ENCODE measurements at regions not wholly inside any gene's neighbourhood (a gene's known extent, or its start where the extent isn't known, plus 50 kb on each side); places are given as distances from the start of the nearest gene placed in this dataset.

DNA sequence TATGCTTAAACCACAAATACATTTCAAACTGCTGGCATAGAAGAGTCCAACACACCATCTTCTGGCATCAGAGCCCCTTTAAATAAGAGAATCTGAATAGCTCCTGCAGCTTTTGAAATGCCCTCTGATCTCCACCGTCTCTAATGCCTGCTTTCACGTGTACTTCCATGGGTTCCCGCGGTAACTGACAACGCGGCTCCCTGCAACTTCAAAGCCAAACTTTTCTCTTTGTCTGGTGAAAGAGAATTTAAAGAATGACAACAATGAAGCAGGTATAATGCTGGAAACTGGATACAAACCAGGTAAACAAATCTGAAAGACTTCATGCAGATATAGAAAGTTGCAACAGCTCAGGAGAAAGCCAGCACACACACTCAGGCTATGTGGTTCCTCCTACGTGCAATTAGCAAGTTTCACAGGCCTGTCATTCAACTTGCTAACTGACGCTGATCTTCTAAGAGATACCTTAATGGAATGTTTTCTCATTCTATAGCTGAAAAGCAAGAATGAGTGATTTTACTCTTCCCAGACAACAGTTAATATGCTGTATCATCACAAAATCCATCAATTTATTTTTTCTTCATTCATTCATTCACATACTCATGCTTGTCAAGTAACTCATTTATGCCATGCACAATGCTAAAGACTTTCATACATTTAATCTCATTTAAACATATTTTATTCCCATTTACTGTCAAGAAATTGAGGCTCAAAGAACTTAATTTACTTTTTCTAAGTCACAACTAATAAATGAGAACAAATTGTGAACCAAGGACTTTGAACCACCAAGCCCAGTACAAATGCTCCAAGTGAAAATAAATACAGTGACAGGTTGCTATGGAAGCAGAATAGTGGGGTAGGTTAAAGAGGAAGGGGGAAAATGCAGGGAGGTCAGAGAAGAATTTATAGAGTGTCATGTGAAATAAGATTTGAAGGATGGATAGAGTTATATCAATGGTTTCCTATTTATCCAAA is 202.7 kb upstream of the SNX7 start:
- no peak overlapping the region for H3K27ac ChIP-seq
- 30 to 34% methylated on average over 8 of the region's 8 CpGs for WGBS, 2 donors
- intact Hi-C loops (cut with DNase I; ENCODE audit: low total_unique reads): no loop called here
- TF ChIP-seq, protein P1, sequence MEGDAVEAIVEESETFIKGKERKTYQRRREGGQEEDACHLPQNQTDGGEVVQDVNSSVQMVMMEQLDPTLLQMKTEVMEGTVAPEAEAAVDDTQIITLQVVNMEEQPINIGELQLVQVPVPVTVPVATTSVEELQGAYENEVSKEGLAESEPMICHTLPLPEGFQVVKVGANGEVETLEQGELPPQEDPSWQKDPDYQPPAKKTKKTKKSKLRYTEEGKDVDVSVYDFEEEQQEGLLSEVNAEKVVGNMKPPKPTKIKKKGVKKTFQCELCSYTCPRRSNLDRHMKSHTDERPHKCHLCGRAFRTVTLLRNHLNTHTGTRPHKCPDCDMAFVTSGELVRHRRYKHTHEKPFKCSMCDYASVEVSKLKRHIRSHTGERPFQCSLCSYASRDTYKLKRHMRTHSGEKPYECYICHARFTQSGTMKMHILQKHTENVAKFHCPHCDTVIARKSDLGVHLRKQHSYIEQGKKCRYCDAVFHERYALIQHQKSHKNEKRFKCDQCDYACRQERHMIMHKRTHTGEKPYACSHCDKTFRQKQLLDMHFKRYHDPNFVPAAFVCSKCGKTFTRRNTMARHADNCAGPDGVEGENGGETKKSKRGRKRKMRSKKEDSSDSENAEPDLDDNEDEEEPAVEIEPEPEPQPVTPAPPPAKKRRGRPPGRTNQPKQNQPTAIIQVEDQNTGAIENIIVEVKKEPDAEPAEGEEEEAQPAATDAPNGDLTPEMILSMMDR (IDR thresholded peaks at IDR 0.05): no peak
- no peak for TF ChIP-seq POLR2A (IDR thresholded peaks at IDR 0.05)
- H3K4me1 ChIP-seq: no peaks in the 10 kb centered on the region
- H3K36me3 ChIP-seq (ENCODE audit: low read depth, missing control alignments): no peaks in the 10 kb centered on the region
- no peak for DNase-seq
- H3K4me3 ChIP-seq: no peak overlapping the region
- H3K9me3 ChIP-seq: no peaks in the 10 kb centered on the region
- no peaks in the 10 kb centered on the region for H3K27me3 ChIP-seq

DNA sequence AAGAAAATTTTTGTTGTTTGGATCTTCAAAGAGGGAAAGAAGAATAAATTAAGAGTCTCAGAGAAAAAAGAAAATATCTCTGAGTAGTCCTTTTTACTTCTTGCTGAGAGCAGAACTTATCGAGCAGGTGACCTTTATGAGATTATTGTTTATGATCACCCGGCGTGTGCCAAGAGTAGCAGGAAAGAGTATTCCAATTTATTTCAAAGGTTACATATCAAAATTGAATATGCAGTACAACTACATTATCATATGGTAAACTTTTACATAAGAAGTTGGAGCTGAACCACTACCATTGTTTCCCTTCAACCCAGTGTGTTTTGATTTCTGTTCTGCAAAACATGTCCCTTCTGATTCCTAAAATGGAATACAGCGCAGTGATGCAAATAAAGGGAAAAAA is 204.3 kb upstream of the SNX7 start:
- Histone ChIP-seq H3K4me3 (no peak overlapping the region), H3K27me3 (no peaks in the 10 kb centered on the region), H3K9me3 (no peaks in the 10 kb centered on the region), H3K36me3 (ENCODE audit: low read depth, missing control alignments) (no peaks in the 10 kb centered on the region), H3K27ac (no peak overlapping the region), H3K4me1 (no peaks in the 10 kb centered on the region)
- TF ChIP-seq, protein P1 (IDR thresholded peaks at IDR 0.05): no peak
- no peak for TF ChIP-seq POLR2A (IDR thresholded peaks at IDR 0.05)
- WGBS, 2 donors: 82 to 87% methylated on average over 4 of the region's 4 CpGs
- DNase-seq: no peak
- intact Hi-C loops (cut with DNase I; ENCODE audit: low total_unique reads): no loop called here

DNA sequence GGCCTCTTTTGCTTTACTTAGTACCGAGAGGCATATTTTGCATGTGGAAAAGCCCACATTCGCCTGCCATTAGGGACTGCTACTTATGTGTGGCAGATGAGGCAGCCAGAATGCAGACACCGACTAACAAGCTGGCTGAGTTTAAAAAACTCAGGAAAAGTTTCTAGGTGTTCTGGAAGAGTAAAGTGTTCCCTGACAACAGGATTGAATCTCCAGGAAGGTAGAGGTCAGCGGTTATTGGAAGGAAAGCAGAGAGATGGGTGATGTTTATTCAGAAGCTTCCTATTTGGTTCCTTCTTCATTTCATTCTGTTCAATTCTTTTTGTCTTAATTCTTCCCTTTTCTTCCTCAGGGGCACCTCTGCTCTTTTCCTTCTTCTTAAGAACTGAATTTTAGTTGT is 206.9 kb upstream of the SNX7 start:
- H3K4me3 ChIP-seq: no peak overlapping the region
- 85 to 91% methylated on average over 4 of the region's 4 CpGs for whole genome bisulfite sequencing, 2 donors
- TF ChIP-seq POLR2A (IDR thresholded peaks at IDR 0.05): no peak
- TF ChIP-seq, protein P1 (IDR thresholded peaks at IDR 0.05): no peak
- H3K27ac ChIP-seq: no peak overlapping the region
- no peaks in the 10 kb centered on the region for H3K27me3 ChIP-seq
- intact Hi-C loops (cut with DNase I; ENCODE audit: low total_unique reads): no loop called here
- no peaks in the 10 kb centered on the region for H3K4me1 ChIP-seq
- no peak for DNase-seq
- H3K9me3 ChIP-seq: no peaks in the 10 kb centered on the region
- no peaks in the 10 kb centered on the region for H3K36me3 ChIP-seq (ENCODE audit: low read depth, missing control alignments)

DNA sequence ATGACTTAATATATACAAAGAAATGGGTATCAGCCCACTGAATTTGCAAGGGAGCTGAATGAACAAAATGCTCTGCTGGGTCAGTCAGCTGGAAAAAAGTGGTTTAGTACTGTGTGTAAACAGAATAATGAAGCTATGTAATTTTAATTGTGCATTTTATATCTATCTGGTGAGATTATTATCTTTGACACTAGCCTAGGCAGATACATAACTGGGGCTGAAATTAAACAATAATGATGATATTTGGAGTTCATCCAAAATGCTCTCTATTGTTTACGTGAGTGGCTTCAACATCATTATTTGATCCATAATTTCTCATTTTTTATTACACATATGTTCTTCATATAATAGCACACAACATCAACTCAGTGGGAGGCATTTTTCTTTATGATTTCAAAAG is 208.5 kb upstream of the SNX7 start:
- TF ChIP-seq, protein P1 (IDR thresholded peaks at IDR 0.05): no peak
- no peak for TF ChIP-seq POLR2A (IDR thresholded peaks at IDR 0.05)
- H3K36me3 ChIP-seq (ENCODE audit: low read depth, missing control alignments): no peaks in the 10 kb centered on the region
- no peaks in the 10 kb centered on the region for H3K27me3 ChIP-seq
- 78 to 86% methylated on average over 1 of the region's 1 CpG for WGBS, 2 donors
- H3K4me1 ChIP-seq: no peaks in the 10 kb centered on the region
- no peak for DNase-seq
- no peak overlapping the region for H3K4me3 ChIP-seq
- intact Hi-C loops (cut with DNase I; ENCODE audit: low total_unique reads): no loop called here
- no peak overlapping the region for H3K27ac ChIP-seq
- H3K9me3 ChIP-seq: no peaks in the 10 kb centered on the region

DNA sequence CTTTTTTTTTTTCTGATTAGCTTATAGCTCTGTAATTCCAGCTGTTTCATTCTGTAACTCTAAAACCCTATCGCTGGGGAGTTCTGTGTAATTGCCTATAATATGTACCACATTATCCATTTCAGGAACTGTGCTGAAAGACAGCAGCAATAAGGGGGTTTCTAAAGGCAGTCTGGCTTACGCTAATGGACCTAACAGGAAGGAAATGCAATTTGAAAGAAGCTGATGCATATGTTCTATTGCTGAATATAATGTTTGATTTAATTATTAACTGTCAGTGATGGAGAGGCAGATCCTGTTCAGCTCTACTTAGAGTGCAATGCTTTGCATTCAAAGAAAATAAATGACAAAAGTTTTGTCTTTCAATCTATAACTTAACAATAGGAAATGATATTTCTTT is 209.4 kb upstream of the SNX7 start:
- no peak overlapping the region for H3K4me3 ChIP-seq
- no peak for DNase-seq
- H3K27ac ChIP-seq: no peak overlapping the region
- no peaks in the 10 kb centered on the region for H3K9me3 ChIP-seq
- whole genome bisulfite sequencing, 2 donors: 72 to 73% methylated on average over 2 of the region's 2 CpGs
- no peaks in the 10 kb centered on the region for H3K36me3 ChIP-seq (ENCODE audit: low read depth, missing control alignments)
- TF ChIP-seq, protein P1 (IDR thresholded peaks at IDR 0.05): no peak
- no peak for TF ChIP-seq POLR2A (IDR thresholded peaks at IDR 0.05)
- no peaks in the 10 kb centered on the region for H3K27me3 ChIP-seq
- intact Hi-C loops (cut with DNase I; ENCODE audit: low total_unique reads): no loop called here
- no peaks in the 10 kb centered on the region for H3K4me1 ChIP-seq
